WTC11 (cell line): ENCODE measurements at regions not wholly inside any gene's neighbourhood (a gene's known extent, or its start where the extent isn't known, plus 50 kb on each side); places are given as distances from the start of the nearest gene placed in this dataset.

Experiments
- ATAC-seq: fragments of 200-7000 bp; cut with Tn5 transposase; 2 replicates; pipeline ENCODE4 v1.10.0; 2021; ENCODE audit warnings: mild to moderate bottlenecking, moderate library complexity
- CTCF ChIA-PET: fragments of 300-600 bp; sonication (Branson Sonifier 250); formaldehyde crosslinking; loops from one replicate; lab custom pipeline; 2021; ENCODE audit warnings: antibody characterized with exemption; lab: Charles Lee
- POLR2A ChIA-PET: fragments of 350-600 bp; sonication (Branson Sonifier 250); formaldehyde crosslinking; loops from one replicate; lab custom pipeline; 2021; ENCODE audit warnings: antibody characterized with exemption; lab: Charles Lee
- DNase-seq: peaks from one replicate; pipeline ENCODE4 v3.0.0; 2021; ENCODE audit warnings: low spot score
- H3K27ac Mint-ChIP-seq: 2 replicates; pipeline ENCODE4 v1.8.0; 2021; ENCODE audit warnings: mixed read lengths
- H3K27me3 Mint-ChIP-seq: 2 replicates; pipeline ENCODE4 v1.8.0; 2021; ENCODE audit warnings: low read depth, mild to moderate bottlenecking, moderate library complexity, mixed read lengths
- H3K36me3 Mint-ChIP-seq: 2 replicates; pipeline ENCODE4 v1.8.0; 2021; ENCODE audit warnings: mixed read lengths
- H3K4me1 Mint-ChIP-seq: 2 replicates; pipeline ENCODE4 v1.8.0; 2022; ENCODE audit warnings: mixed read lengths
- H3K4me3 Mint-ChIP-seq: 2 replicates; pipeline ENCODE4 v1.8.0; 2021; ENCODE audit warnings: mild to moderate bottlenecking, moderate library complexity, mixed read lengths
- H3K9me3 Mint-ChIP-seq: 2 replicates; pipeline ENCODE4 v1.8.0; 2021; ENCODE audit warnings: mixed read lengths
- ATF2 ChIP-seq: sonication (generic); formaldehyde crosslinking; IDR thresholded peaks from 2 replicates; pipeline ENCODE4 v1.8.1; 2022; ENCODE audit warnings: low read depth, missing genetic modification reagents, borderline replicate concordance
- ATF3 ChIP-seq: sonication (generic); formaldehyde crosslinking; conservative IDR thresholded peaks from 2 replicates; pipeline ENCODE4 v1.8.1; 2022; ENCODE audit warnings: mild to moderate bottlenecking, missing genetic modification reagents
- CBFB ChIP-seq: sonication (generic); formaldehyde crosslinking; IDR thresholded peaks from 2 replicates; pipeline ENCODE4 v1.8.1; 2022; ENCODE audit warnings: mild to moderate bottlenecking, low read depth, missing genetic modification reagents
- CREB1 ChIP-seq: sonication (generic); formaldehyde crosslinking; IDR thresholded peaks from 2 replicates; pipeline ENCODE4 v1.8.0; 2023; ENCODE audit warnings: mild to moderate bottlenecking, missing genetic modification reagents
- FOXJ3 ChIP-seq: sonication (generic); formaldehyde crosslinking; IDR thresholded peaks from 2 replicates; pipeline ENCODE4 v1.9.0; 2021; ENCODE audit warnings: missing genetic modification reagents, mild to moderate bottlenecking, borderline replicate concordance
- FOXP4 ChIP-seq: sonication (generic); formaldehyde crosslinking; IDR thresholded peaks from 2 replicates; pipeline ENCODE4 v1.8.0; 2022; ENCODE audit warnings: mild to moderate bottlenecking, missing genetic modification reagents
- GTF2I ChIP-seq: fragments of 250-450 bp; sonication (Bioruptor Pico); conservative IDR thresholded peaks from 2 replicates; pipeline ENCODE4 v1.4.0; 2021; ENCODE audit warnings: mild to moderate bottlenecking
- HMGA2 ChIP-seq: fragments of 250-450 bp; sonication (Bioruptor Pico); IDR thresholded peaks from 2 replicates; pipeline ENCODE4 v1.4.0; 2021; ENCODE audit warnings: mild to moderate bottlenecking, moderate library complexity
- HMGXB4 ChIP-seq: sonication (generic); formaldehyde crosslinking; IDR thresholded peaks from 2 replicates; pipeline ENCODE4 v1.8.1; 2023; ENCODE audit warnings: mild to moderate bottlenecking, moderate library complexity, missing genetic modification reagents
- MXD4 ChIP-seq: fragments of 250-450 bp; sonication (Bioruptor Pico); IDR thresholded peaks from 2 replicates; pipeline ENCODE4 v1.8.0; 2021; ENCODE audit warnings: mild to moderate bottlenecking, moderate library complexity, borderline replicate concordance
- NFE2L1 ChIP-seq: sonication (generic); formaldehyde crosslinking; IDR thresholded peaks from 2 replicates; pipeline ENCODE4 v1.8.1; 2023; ENCODE audit warnings: missing genetic modification reagents
- NR3C1 ChIP-seq: sonication (generic); formaldehyde crosslinking; conservative IDR thresholded peaks from 2 replicates; pipeline ENCODE4 v1.8.1; 2023; ENCODE audit warnings: low read depth, mild to moderate bottlenecking, missing genetic modification reagents
- OVOL2 ChIP-seq: fragments of 250-450 bp; sonication (Bioruptor Pico); IDR thresholded peaks from 2 replicates; pipeline ENCODE4 v1.9.0; 2021; ENCODE audit warnings: mild to moderate bottlenecking, borderline replicate concordance
- PRRX2 ChIP-seq: fragments of 250-450 bp; sonication (Bioruptor Pico); IDR thresholded peaks from 2 replicates; pipeline ENCODE4 v1.8.0; 2021; ENCODE audit warnings: mild to moderate bottlenecking
- RORB ChIP-seq: fragments of 250-450 bp; sonication (Bioruptor Pico); IDR thresholded peaks from 2 replicates; pipeline ENCODE4 v1.9.0; 2021; ENCODE audit warnings: mild to moderate bottlenecking
- SMAD3 ChIP-seq: sonication (generic); formaldehyde crosslinking; IDR thresholded peaks from 2 replicates; pipeline ENCODE4 v1.8.0; 2022; ENCODE audit warnings: missing genetic modification reagents, mild to moderate bottlenecking, borderline replicate concordance
- SP1 ChIP-seq: sonication (generic); formaldehyde crosslinking; conservative IDR thresholded peaks from 2 replicates; pipeline ENCODE4 v1.8.1; 2022; ENCODE audit warnings: missing genetic modification reagents
- ZBTB21 ChIP-seq: sonication (generic); formaldehyde crosslinking; IDR thresholded peaks from 2 replicates; pipeline ENCODE4 v1.8.1; 2023; ENCODE audit warnings: mild to moderate bottlenecking, missing genetic modification reagents, borderline replicate concordance
- ZMAT4 ChIP-seq: fragments of 250-450 bp; sonication (Bioruptor Pico); IDR thresholded peaks from 2 replicates; pipeline ENCODE4 v1.9.0; 2021; ENCODE audit warnings: mild to moderate bottlenecking
- ZNF232 ChIP-seq: sonication (generic); formaldehyde crosslinking; IDR thresholded peaks from 2 replicates; pipeline ENCODE4 v1.8.0; 2022; ENCODE audit warnings: mild to moderate bottlenecking, missing genetic modification reagents
- ZNF532 ChIP-seq: fragments of 250-450 bp; sonication (Bioruptor Pico); IDR thresholded peaks from 2 replicates; pipeline ENCODE4 v1.9.0; 2021; ENCODE audit warnings: mild to moderate bottlenecking, borderline replicate concordance
- ZNF671 ChIP-seq: fragments of 250-450 bp; sonication (Bioruptor Pico); IDR thresholded peaks from 2 replicates; pipeline ENCODE4 v1.8.0; 2021; ENCODE audit warnings: mild to moderate bottlenecking

GRCh38 chr18:11246495-11247300 lies 97.3 kb upstream of the PIEZO2 start:
- Mint-ChIP-seq H3K4me3 (no peak overlapping the region), H3K27me3 (no peaks in the 10 kb centered on the region), H3K9me3 (0 out of 2 replicates have a peak, but pooled peaks cover 3% of the 10 kb centered on the region), H3K27ac (no peak overlapping the region), H3K36me3 (no peaks in the 10 kb centered on the region), H3K4me1 (no peaks in the 10 kb centered on the region)
- ATAC-seq (no peak), DNase-seq (no peak)
- TF ChIP-seq RORB (no peak), ZBTB21 (CRISPR knock-in tag) (no peak), ATF3 (CRISPR knock-in tag) (no peak), GTF2I (CRISPR knock-in tag) (no peak), FOXJ3 (no peak), ATF2 (CRISPR knock-in tag) (no peak), CREB1 (no peak), NFE2L1 (no peak), NR3C1 (CRISPR knock-in tag) (no peak), OVOL2 (no peak), ZNF232 (no peak), PRRX2 (CRISPR knock-in tag) (no peak), HMGA2 (CRISPR knock-in tag) (no peak), ZNF532 (no peak), MXD4 (CRISPR knock-in tag) (no peak)
- POLR2A ChIA-PET: no interaction called here
- CTCF ChIA-PET: no interaction called here

- Mint-ChIP-seq H3K27ac (no peak overlapping the region), H3K36me3 (no peaks in the 10 kb centered on the region), H3K4me3 (no peak overlapping the region), H3K27me3 (no peaks in the 10 kb centered on the region), H3K4me1 (no peaks in the 10 kb centered on the region), H3K9me3 (0 out of 2 replicates have a peak, but pooled peaks cover 3% of the 10 kb centered on the region)
- DNase-seq: no peak
- no peak for ATAC-seq
- ChIA-PET CTCF (no interaction called here), POLR2A (no interaction called here)
- no peak for TF ChIP-seq SMAD3 (CRISPR knock-in tag)
- no peak for TF ChIP-seq SP1 (CRISPR knock-in tag)
- TF ChIP-seq HMGXB4: no peak
- no peak for TF ChIP-seq ZMAT4 (CRISPR knock-in tag)
- no peak for TF ChIP-seq ZNF671 (CRISPR knock-in tag)
- no peak for TF ChIP-seq FOXP4 (CRISPR knock-in tag)
- TF ChIP-seq CBFB: no peak
Observed at GRCh38 chr18:11245879-11246278, 96.5 kb upstream of the PIEZO2 start.
